ENCODE measurements at regions not wholly inside any gene's neighbourhood (a gene's known extent, or its start where the extent isn't known, plus 50 kb on each side); places are given as distances from the start of the nearest gene placed in this dataset.
"Not testable (repeated sequence)": the region's sequence is repeated elsewhere in the genome, so short reads cannot be mapped to it uniquely, and the experiment has no call there.

- not testable (repeated sequence) for DNase-seq
Measured at GRCh38 chr4:128646893-128647292, 162.6 kb upstream of the JADE1 start.

DNA sequence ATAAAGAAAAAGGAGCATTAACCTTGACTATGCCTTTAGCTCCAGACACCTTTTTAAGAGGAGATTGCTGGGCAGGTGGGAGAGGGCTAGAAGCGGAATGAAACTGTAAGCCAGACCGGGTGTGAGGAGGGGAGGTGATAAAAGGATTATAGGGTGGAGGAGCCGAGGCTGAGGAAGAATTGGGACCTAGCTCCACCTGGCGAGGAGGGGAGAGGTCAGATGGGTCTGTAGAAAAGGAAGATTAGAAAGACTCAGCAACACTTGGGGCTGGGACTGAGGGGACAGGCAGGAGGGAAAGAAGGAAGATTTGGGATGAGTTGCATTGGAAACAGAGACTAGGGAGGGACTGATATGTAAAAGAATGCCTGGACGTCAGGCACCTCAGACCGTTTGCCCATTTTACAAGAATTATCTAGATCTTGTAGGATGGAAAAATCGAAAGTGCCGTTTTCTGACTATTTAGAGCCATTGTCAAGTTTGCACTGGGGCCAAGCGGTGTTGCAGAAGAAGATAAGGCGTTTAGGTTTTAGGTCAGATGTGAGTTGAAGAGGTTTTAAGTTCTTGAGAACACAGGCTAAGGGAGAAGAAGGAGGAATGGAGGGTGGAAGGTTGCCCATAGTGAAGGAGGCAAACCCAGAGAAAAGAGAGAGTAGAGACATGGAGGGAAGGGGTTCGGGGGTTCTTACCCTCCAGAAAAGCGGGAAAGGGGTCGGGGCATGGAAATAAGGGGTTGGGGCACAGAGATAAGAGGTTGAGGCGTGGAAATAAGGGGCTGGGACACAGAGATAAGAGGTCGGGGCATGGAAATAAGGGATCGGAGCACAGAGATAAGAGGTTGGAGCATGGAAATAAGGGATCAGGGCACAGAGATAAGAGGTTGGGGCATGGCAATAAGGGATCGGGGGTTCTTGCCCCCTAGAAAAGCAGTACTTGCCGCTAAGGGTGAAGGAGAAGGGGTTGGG is 164.5 kb upstream of the JADE1 start:
- DNase-seq, result not testable (repeated sequence)

DNA sequence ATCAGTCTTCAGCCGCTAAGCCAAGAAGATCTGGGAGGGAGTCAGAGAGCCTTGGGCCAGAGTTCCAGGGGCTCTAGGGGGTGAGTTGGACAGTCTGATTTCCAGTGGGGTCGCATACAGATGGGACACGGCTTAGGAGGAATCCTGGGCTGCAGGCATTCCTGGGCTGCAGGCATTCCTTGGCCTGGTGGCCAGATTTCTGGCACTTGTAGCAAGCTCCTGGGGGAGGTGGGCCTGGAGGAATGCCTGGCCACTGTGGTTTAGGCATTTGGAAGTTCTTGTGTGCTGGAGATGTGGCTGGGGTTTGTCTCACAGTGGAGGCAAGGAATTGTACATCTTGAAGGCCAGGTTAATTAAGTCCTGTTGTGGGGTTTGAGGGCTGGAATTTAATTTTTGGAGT is 165.4 kb upstream of the JADE1 start:
- DNase-seq, result not testable (repeated sequence)

- not testable (repeated sequence) for DNase-seq
Measured at GRCh38 chr4:128641566-128641965, 167.9 kb upstream of the JADE1 start.

DNA sequence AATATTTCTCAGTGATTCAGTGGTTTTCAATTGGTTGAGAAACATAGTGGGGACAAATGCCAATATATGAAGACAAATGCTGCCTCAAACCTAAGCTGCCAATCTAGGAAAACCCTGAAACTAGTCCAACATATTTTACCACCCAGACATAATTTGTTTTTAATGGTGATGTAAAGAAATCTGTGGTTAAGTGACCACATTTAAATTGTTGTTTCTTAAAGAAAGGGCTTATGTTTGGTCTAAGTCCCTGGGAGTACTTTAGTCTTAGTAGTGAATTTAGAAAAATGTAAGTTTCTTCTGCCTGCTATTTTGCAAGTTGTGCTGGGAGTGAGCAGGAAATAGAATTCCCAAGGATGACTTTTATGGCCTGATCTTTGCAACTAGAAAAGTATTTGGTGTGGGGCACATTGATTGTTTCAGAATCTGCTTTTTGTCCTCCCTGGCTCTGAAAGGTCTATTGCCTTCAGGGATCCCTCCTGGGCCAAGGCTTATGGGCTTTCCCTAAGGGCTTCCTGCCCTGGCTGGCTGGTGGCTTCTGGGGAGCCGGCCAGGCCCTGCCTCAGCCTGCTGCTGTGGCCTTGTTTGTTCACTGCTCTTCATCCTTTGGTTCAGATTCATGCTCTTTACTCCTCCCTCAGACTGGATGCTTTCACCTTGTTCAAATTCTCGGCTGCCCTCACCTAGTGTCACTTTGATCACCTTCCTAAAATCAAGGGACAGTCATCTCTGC is 169.8 kb upstream of the JADE1 start:
- no peak for DNase-seq

- DNase-seq, result no peak
Measured at GRCh38 chr4:128636906-128637305, 172.6 kb upstream of the JADE1 start.

GRCh38 chr4:128635955-128636560 is 173.4 kb upstream of the JADE1 start:
- no peak for DNase-seq

DNA sequence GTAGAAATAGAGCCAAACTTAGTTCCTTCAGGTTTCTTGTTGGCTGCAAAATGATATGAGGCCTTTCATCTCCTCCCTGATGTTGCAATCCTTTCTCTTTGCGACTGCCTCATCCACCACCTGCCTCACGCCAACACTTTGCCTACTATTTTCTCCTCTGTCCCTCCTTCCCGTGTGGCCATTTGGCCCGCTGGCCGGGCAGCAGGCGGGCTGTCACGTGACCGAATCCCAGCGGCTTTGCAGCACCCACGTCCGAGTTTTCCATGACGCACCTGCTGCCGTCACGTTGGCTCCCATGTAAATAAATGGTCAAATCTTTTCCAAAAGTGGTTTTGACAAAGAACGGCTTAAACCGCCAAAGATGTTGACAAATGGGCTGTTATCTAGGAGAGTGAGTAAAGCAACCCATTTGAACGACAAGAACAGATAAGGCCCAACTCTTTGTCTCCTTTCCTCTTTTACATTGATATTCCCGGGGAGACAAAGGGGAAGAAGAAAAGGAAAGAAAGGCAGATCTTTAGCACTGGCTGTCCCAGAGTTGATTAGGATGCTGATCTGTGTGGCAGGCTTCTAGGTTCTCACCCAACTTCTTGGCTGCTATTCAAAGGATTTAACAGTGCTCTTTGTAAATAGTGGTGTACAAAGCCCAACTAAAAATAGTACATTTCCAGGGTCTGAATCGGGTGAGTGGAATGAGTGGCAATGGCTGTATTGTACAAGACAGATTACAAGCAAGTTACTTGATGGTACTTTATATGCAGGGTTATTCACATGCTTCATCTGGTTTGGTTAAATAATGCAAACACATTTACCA is 174.2 kb upstream of the JADE1 start:
- DNase-seq, result no peak

DNA sequence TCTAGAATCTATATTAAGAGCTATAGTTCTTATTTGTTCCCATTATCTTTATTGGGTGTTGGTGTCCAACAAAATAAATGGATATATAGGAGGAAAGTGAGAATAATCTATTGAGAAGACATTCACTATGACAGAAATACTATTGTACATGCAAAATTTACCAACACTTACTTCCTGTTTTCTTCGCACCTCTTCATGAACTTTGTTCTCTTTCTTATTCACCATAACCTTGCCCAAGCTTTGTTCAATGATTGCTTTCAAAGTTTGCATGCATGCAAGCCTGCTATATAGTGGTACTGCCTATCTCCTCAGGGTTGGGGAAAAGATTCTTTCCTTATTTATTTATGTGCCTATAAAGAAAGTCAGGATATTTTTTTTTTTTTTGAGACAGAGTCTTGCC is 176.4 kb upstream of the JADE1 start:
- DNase-seq, result no peak

- DNase-seq, result no peak
Measured at GRCh38 chr4:128630871-128631270, 178.6 kb upstream of the JADE1 start.

GRCh38 chr4:128623508-128624215 is 185.8 kb upstream of the JADE1 start:
- no peak for DNase-seq

GRCh38 chr4:128620279-128620965 is 189.1 kb upstream of the JADE1 start:
- DNase-seq, result not testable (repeated sequence)

DNA sequence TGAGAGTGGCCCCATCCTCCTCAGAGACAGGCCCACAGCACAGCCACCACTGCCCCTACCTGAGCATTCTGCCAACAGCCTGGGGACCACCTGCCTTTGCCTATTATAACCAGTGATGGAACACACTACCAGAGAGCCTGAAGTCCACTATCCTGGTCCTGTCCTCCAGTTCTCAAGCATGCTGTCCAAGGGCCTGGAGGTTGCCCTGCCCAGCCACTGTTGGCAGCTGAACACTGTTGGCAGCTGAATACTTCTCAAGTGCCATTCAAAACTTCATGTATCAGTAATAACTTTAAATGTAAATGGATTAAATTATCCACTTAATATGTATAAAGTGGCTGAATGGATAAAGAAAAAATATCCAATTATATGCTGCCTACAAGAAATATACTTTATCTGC is 194.3 kb upstream of the JADE1 start:
- DNase-seq, result no peak

GRCh38 chr4:128608006-128608405 is 201.5 kb upstream of the JADE1 start:
- no peak for DNase-seq

GRCh38 chr4:128606173-128606572 is 203.3 kb upstream of the JADE1 start:
- DNase-seq, result no peak

DNA sequence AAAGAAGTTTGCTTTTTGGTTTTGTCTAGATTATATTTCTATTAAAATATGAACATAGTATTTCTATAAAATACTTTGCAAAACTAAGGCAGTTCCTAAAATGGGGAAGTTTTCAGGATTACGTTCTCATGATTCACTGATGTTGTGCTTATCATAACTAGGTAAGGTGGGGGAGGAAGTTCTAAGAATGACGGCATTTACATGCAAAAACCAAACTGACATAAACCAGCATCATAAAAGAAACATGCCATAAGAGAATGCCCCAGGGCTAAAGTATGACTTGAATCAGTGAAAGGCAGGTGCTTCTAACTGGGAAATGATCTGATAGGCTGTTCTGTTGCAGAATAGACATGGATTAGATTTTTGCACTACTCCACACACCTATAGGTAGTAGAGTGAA is 204.7 kb upstream of the JADE1 start:
- DNase-seq, result no peak

DNA sequence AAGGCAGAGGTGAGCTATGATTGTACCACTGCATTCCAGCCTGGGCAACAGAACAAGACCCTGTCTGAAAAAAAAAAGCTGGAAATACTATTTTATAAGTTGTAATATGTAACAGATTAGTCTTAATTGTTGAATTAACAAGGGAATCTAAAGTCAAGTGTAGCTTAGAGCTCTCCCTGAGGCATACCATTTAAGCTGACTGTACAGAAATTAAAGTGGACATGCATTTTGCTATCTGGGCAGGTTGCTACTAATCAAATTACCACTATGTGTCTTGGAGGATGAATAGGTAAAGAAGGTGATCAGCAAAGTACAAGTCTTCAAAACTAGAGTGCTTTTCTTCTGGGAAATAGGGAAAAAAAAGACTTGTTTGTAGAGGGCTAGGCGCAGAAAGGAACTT is 205.3 kb upstream of the JADE1 start:
- DNase-seq, result no peak

- DNase-seq, result peak; percentile 62
Measured at GRCh38 chr4:128603081-128603480, 206.4 kb upstream of the JADE1 start.

DNA sequence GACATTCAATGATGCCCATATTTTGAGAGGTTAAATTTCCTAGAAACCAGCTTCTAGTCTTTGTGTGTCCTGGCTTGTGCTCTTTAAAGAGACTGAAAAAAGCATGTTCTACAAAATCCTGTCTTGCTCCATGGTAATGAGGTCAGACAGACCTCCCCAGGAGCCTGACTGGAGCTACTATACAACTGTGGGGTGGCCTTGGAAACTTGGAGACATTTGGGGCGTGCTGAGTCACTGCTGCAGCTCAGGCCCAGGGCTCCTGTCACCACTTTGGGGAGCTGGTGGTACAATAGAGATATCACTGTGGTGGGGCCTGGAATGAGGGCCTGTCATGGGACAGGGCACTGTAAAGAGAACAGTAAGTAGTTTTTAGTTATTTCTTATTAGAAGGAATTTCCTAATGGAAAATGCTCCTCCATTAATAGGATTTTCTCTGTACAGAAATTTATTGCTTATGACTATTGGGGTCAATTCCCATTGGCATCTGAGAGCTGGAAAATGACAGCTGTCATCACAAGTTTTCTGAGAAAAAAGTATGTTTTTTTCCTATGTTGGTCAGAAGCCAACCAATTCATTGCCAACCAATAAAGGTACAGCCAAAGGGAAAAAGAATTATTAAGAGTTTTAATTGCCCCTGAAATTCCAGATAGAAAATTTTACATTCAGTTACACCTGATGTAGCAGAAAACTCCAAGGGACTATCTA is 207.4 kb upstream of the JADE1 start:
- no peak for DNase-seq

Data from skin of body (tissue), 1 donor.